GM13976 (cell line): ENCODE measurements at regions not wholly inside any gene's neighbourhood (a gene's known extent, or its start where the extent isn't known, plus 50 kb on each side); places are given as distances from the start of the nearest gene placed in this dataset.

Experiments used
- DNase-seq: peaks from one replicate; pipeline ENCODE4 v3.0.0; 2012; ENCODE audit warnings: low spot score
- CTCF ChIP-seq: IDR thresholded peaks from 2 replicates; pipeline ENCODE4 v1.5.1; 2012; ENCODE audit warnings: borderline replicate concordance, mild to moderate bottlenecking; ENCODE audit not compliant: insufficient read depth; ENCODE audit errors: extremely low read depth, missing control alignments, control extremely low read depth
- in situ Hi-C: fragments of 300-500 bp; cut with MboI; formaldehyde crosslinking; loops from one replicate; pipeline ENCODE4 v1.12.0; 2022; ENCODE audit warnings: low sequenced_read_pairs, mixed read lengths, inconsistent platforms; ENCODE audit not compliant: unreplicated experiment

GRCh38 chr10:2958659-2959058 is 108.7 kb upstream of the PFKP start:
- in situ Hi-C loops: no loop called here
- DNase-seq: no peak
- no peak for TF ChIP-seq CTCF

- in situ Hi-C loops: no loop called here
- no peak for TF ChIP-seq CTCF
- no peak for DNase-seq
Measured at GRCh38 chr10:2957785-2958184, 109.6 kb upstream of the PFKP start.

- no peak for TF ChIP-seq CTCF
- no peak for DNase-seq
- in situ Hi-C loops: no loop called here
Measured at GRCh38 chr10:2955064-2955463, 112.3 kb upstream of the PFKP start.

GRCh38 chr10:2953495-2953894 is 113.9 kb upstream of the PFKP start:
- in situ Hi-C loops: no loop called here
- no peak for TF ChIP-seq CTCF
- DNase-seq: no peak

- no peak for TF ChIP-seq CTCF
- in situ Hi-C loops: no loop called here
- DNase-seq: no peak
Measured at GRCh38 chr10:2951235-2951835, 116.0 kb upstream of the PFKP start.

- no peak for DNase-seq
- TF ChIP-seq CTCF: no peak
- in situ Hi-C loops: no loop called here
Measured at GRCh38 chr10:2950546-2950945, 116.8 kb upstream of the PFKP start.
